ENCODE measurements at regions not wholly inside any gene's neighbourhood (a gene's known extent, or its start where the extent isn't known, plus 50 kb on each side); places are given as distances from the start of the nearest gene placed in this dataset.

GRCh38 chr5:142493875-142494518, 169.2 kb upstream of the SPRY4 start:
- H3K4me3 ChIP-seq (ENCODE audit: low read length) = no peak overlapping the region
- no peaks in the 10 kb centered on the region for H3K36me3 ChIP-seq (ENCODE audit: control insufficient read depth, insufficient read depth, low read length)
- H3K9me3 ChIP-seq (ENCODE audit: control insufficient read depth, insufficient read depth, low read length) = no peaks in the 10 kb centered on the region
- H3K27me3 ChIP-seq (ENCODE audit: control insufficient read depth, insufficient read depth, low read length) = no peaks in the 10 kb centered on the region
- no peak overlapping the region for H3K27ac ChIP-seq (ENCODE audit: low read length)
- no peak for DNase-seq (ENCODE audit: low read depth, low spot score)
- H3K4me1 ChIP-seq (ENCODE audit: control insufficient read depth, insufficient read depth, low read length) = no peaks in the 10 kb centered on the region
- no CpG with 5 or more reads among the region's 9 CpGs for WGBS (ENCODE audit: insufficient coverage, insufficient read length)

GRCh38 chr5:142492781-142493281, 168.0 kb upstream of the SPRY4 start:
- H3K27me3 ChIP-seq (ENCODE audit: control insufficient read depth, insufficient read depth, low read length) = no peaks in the 10 kb centered on the region
- DNase-seq (ENCODE audit: low read depth, low spot score) = no peak
- WGBS (ENCODE audit: insufficient coverage, insufficient read length) = no CpG with 5 or more reads among the region's 6 CpGs
- H3K9me3 ChIP-seq (ENCODE audit: control insufficient read depth, insufficient read depth, low read length) = no peaks in the 10 kb centered on the region
- H3K4me1 ChIP-seq (ENCODE audit: control insufficient read depth, insufficient read depth, low read length) = no peaks in the 10 kb centered on the region
- H3K36me3 ChIP-seq (ENCODE audit: control insufficient read depth, insufficient read depth, low read length) = no peaks in the 10 kb centered on the region
- no peak overlapping the region for H3K4me3 ChIP-seq (ENCODE audit: low read length)
- no peak overlapping the region for H3K27ac ChIP-seq (ENCODE audit: low read length)

- no peaks in the 10 kb centered on the region for H3K27me3 ChIP-seq (ENCODE audit: control insufficient read depth, insufficient read depth, low read length)
- no peaks in the 10 kb centered on the region for H3K36me3 ChIP-seq (ENCODE audit: control insufficient read depth, insufficient read depth, low read length)
- no peak for DNase-seq (ENCODE audit: low read depth, low spot score)
- WGBS (ENCODE audit: insufficient coverage, insufficient read length) = no CpG with 5 or more reads among the region's 8 CpGs
- H3K4me1 ChIP-seq (ENCODE audit: control insufficient read depth, insufficient read depth, low read length) = no peaks in the 10 kb centered on the region
- H3K4me3 ChIP-seq (ENCODE audit: low read length) = no peak overlapping the region
- H3K27ac ChIP-seq (ENCODE audit: low read length) = no peak overlapping the region
- no peaks in the 10 kb centered on the region for H3K9me3 ChIP-seq (ENCODE audit: control insufficient read depth, insufficient read depth, low read length)
Measured at GRCh38 chr5:142491679-142492078, 166.9 kb upstream of the SPRY4 start.

- Histone ChIP-seq H3K27ac (ENCODE audit: low read length) (no peak overlapping the region), H3K4me1 (ENCODE audit: control insufficient read depth, insufficient read depth, low read length) (no peaks in the 10 kb centered on the region), H3K4me3 (ENCODE audit: low read length) (no peak overlapping the region), H3K27me3 (ENCODE audit: control insufficient read depth, insufficient read depth, low read length) (no peaks in the 10 kb centered on the region), H3K9me3 (ENCODE audit: control insufficient read depth, insufficient read depth, low read length) (no peaks in the 10 kb centered on the region), H3K36me3 (ENCODE audit: control insufficient read depth, insufficient read depth, low read length) (no peaks in the 10 kb centered on the region)
- no CpG with 5 or more reads among the region's 8 CpGs for WGBS (ENCODE audit: insufficient coverage, insufficient read length)
- no peak for DNase-seq (ENCODE audit: low read depth, low spot score)
Measured at GRCh38 chr5:142491270-142491669, 166.4 kb upstream of the SPRY4 start.

GRCh38 chr5:142486581-142486980, 161.8 kb upstream of the SPRY4 start:
- no CpG with 5 or more reads among the region's 2 CpGs for WGBS (ENCODE audit: insufficient coverage, insufficient read length)
- Histone ChIP-seq H3K9me3 (ENCODE audit: control insufficient read depth, insufficient read depth, low read length) (no peaks in the 10 kb centered on the region), H3K4me3 (ENCODE audit: low read length) (no peak overlapping the region), H3K4me1 (ENCODE audit: control insufficient read depth, insufficient read depth, low read length) (no peaks in the 10 kb centered on the region), H3K27ac (ENCODE audit: low read length) (no peak overlapping the region), H3K27me3 (ENCODE audit: control insufficient read depth, insufficient read depth, low read length) (no peaks in the 10 kb centered on the region), H3K36me3 (ENCODE audit: control insufficient read depth, insufficient read depth, low read length) (no peaks in the 10 kb centered on the region)
- DNase-seq (ENCODE audit: low read depth, low spot score) = no peak

- Histone ChIP-seq H3K4me1 (ENCODE audit: control insufficient read depth, insufficient read depth, low read length) (no peaks in the 10 kb centered on the region), H3K9me3 (ENCODE audit: control insufficient read depth, insufficient read depth, low read length) (no peaks in the 10 kb centered on the region), H3K27ac (ENCODE audit: low read length) (no peak overlapping the region), H3K36me3 (ENCODE audit: control insufficient read depth, insufficient read depth, low read length) (no peaks in the 10 kb centered on the region), H3K4me3 (ENCODE audit: low read length) (no peak overlapping the region), H3K27me3 (ENCODE audit: control insufficient read depth, insufficient read depth, low read length) (no peaks in the 10 kb centered on the region)
- no CpG with 5 or more reads among the region's 2 CpGs for WGBS (ENCODE audit: insufficient coverage, insufficient read length)
- DNase-seq (ENCODE audit: low read depth, low spot score) = no peak
Measured at GRCh38 chr5:142486020-142486419, 161.2 kb upstream of the SPRY4 start.

- Histone ChIP-seq H3K9me3 (ENCODE audit: control insufficient read depth, insufficient read depth, low read length) (no peaks in the 10 kb centered on the region), H3K4me3 (ENCODE audit: low read length) (no peak overlapping the region), H3K36me3 (ENCODE audit: control insufficient read depth, insufficient read depth, low read length) (no peaks in the 10 kb centered on the region), H3K27ac (ENCODE audit: low read length) (no peak overlapping the region), H3K4me1 (ENCODE audit: control insufficient read depth, insufficient read depth, low read length) (no peaks in the 10 kb centered on the region), H3K27me3 (ENCODE audit: control insufficient read depth, insufficient read depth, low read length) (no peaks in the 10 kb centered on the region)
- no peak for DNase-seq (ENCODE audit: low read depth, low spot score)
- WGBS (ENCODE audit: insufficient coverage, insufficient read length) = no CpG with 5 or more reads among the region's 2 CpGs
Measured at GRCh38 chr5:142484821-142485387, 160.1 kb upstream of the SPRY4 start.

GRCh38 chr5:142482207-142482606, 157.4 kb upstream of the SPRY4 start:
- H3K27me3 ChIP-seq (ENCODE audit: control insufficient read depth, insufficient read depth, low read length) = no peaks in the 10 kb centered on the region
- no CpG with 5 or more reads among the region's 2 CpGs for WGBS (ENCODE audit: insufficient coverage, insufficient read length)
- DNase-seq (ENCODE audit: low read depth, low spot score) = no peak
- H3K9me3 ChIP-seq (ENCODE audit: control insufficient read depth, insufficient read depth, low read length) = 0 out of 2 replicates have a peak, but pooled peaks cover 2% of the 10 kb centered on the region
- no peak overlapping the region for H3K27ac ChIP-seq (ENCODE audit: low read length)
- no peaks in the 10 kb centered on the region for H3K36me3 ChIP-seq (ENCODE audit: control insufficient read depth, insufficient read depth, low read length)
- H3K4me1 ChIP-seq (ENCODE audit: control insufficient read depth, insufficient read depth, low read length) = no peaks in the 10 kb centered on the region
- H3K4me3 ChIP-seq (ENCODE audit: low read length) = no peak overlapping the region

- Histone ChIP-seq H3K36me3 (ENCODE audit: control insufficient read depth, insufficient read depth, low read length) (no peaks in the 10 kb centered on the region), H3K9me3 (ENCODE audit: control insufficient read depth, insufficient read depth, low read length) (0 out of 2 replicates have a peak, but pooled peaks cover 2% of the 10 kb centered on the region), H3K4me1 (ENCODE audit: control insufficient read depth, insufficient read depth, low read length) (no peaks in the 10 kb centered on the region), H3K4me3 (ENCODE audit: low read length) (no peak overlapping the region), H3K27me3 (ENCODE audit: control insufficient read depth, insufficient read depth, low read length) (no peaks in the 10 kb centered on the region), H3K27ac (ENCODE audit: low read length) (no peak overlapping the region)
- no CpG with 5 or more reads among the region's 3 CpGs for WGBS (ENCODE audit: insufficient coverage, insufficient read length)
- no peak for DNase-seq (ENCODE audit: low read depth, low spot score)
Measured at GRCh38 chr5:142481410-142481809, 156.6 kb upstream of the SPRY4 start.

GRCh38 chr5:142479854-142480519, 155.2 kb upstream of the SPRY4 start:
- Histone ChIP-seq H3K36me3 (ENCODE audit: control insufficient read depth, insufficient read depth, low read length) (no peaks in the 10 kb centered on the region), H3K9me3 (ENCODE audit: control insufficient read depth, insufficient read depth, low read length) (0 out of 2 replicates have a peak, but pooled peaks cover 2% of the 10 kb centered on the region), H3K4me1 (ENCODE audit: control insufficient read depth, insufficient read depth, low read length) (no peaks in the 10 kb centered on the region), H3K4me3 (ENCODE audit: low read length) (no peak overlapping the region), H3K27ac (ENCODE audit: low read length) (no peak overlapping the region), H3K27me3 (ENCODE audit: control insufficient read depth, insufficient read depth, low read length) (no peaks in the 10 kb centered on the region)
- WGBS (ENCODE audit: insufficient coverage, insufficient read length) = no CpG with 5 or more reads among the region's 3 CpGs
- DNase-seq (ENCODE audit: low read depth, low spot score) = no peak

All from iPS DF 6.9 (cell line).